HG03095 (cell line): ENCODE measurements at regions not wholly inside any gene's neighbourhood (a gene's known extent, or its start where the extent isn't known, plus 50 kb on each side); places are given as distances from the start of the nearest gene placed in this dataset.
"Not testable (repeated sequence)": the region's sequence is repeated elsewhere in the genome, so short reads cannot be mapped to it uniquely, and the experiment has no call there.

Source experiments
- ATAC-seq: cut with Tn5 transposase; IDR thresholded peaks from one replicate; pipeline ENCODE4 v1.9.1; 2021; ENCODE audit warnings: moderate library complexity; ENCODE audit not compliant: unreplicated experiment

GRCh38 chr4:164536814-164537213 lies 217.1 kb upstream of the SMIM31 start:
- ATAC-seq: no peak

- ATAC-seq: no peak
Observed at GRCh38 chr4:164538097-164538496, 215.8 kb upstream of the SMIM31 start.

GRCh38 chr4:164540987-164541386 lies 212.9 kb upstream of the SMIM31 start:
- no peak for ATAC-seq

- no peak for ATAC-seq
Observed at GRCh38 chr4:164542431-164542830, 211.5 kb upstream of the SMIM31 start.

- no peak for ATAC-seq
Observed at GRCh38 chr4:164550989-164551712, 202.8 kb upstream of the SMIM31 start.

- no peak for ATAC-seq
Observed at GRCh38 chr4:164551713-164552040, 202.3 kb upstream of the SMIM31 start.

GRCh38 chr4:164571593-164572390 lies 182.1 kb upstream of the SMIM31 start:
- ATAC-seq: no peak

- ATAC-seq: no peak
Observed at GRCh38 chr4:164572877-164573279, 181.1 kb upstream of the SMIM31 start.

- ATAC-seq: no peak
Observed at GRCh38 chr4:164575861-164576260, 178.1 kb upstream of the SMIM31 start.

GRCh38 chr4:164579270-164579942 lies 174.5 kb upstream of the SMIM31 start:
- no peak for ATAC-seq

- ATAC-seq: no peak
Observed at GRCh38 chr4:164591666-164592065, 162.3 kb upstream of the SMIM31 start.

- no peak for ATAC-seq
Observed at GRCh38 chr4:164595751-164596150, 158.2 kb upstream of the SMIM31 start.

- no peak for ATAC-seq
Observed at GRCh38 chr4:164596318-164596878, 157.5 kb upstream of the SMIM31 start.

GRCh38 chr4:164596927-164597326 lies 157.0 kb upstream of the SMIM31 start:
- no peak for ATAC-seq

- no peak for ATAC-seq
Observed at GRCh38 chr4:164601653-164602052, 152.3 kb upstream of the SMIM31 start.

- ATAC-seq: not testable (repeated sequence)
Observed at GRCh38 chr4:164605791-164606190, 148.1 kb upstream of the SMIM31 start.

- peak; percentile 99 for ATAC-seq
Observed at GRCh38 chr4:164606478-164606877, 147.5 kb upstream of the SMIM31 start.

GRCh38 chr4:164613256-164613655 lies 140.7 kb upstream of the SMIM31 start:
- no peak for ATAC-seq

- no peak for ATAC-seq
Observed at GRCh38 chr4:164613792-164614191, 140.1 kb upstream of the SMIM31 start.

GRCh38 chr4:164614329-164614728 lies 139.6 kb upstream of the SMIM31 start:
- no peak for ATAC-seq

GRCh38 chr4:164614999-164615398 lies 138.9 kb upstream of the SMIM31 start:
- no peak for ATAC-seq

GRCh38 chr4:164615964-164616363 lies 138.0 kb upstream of the SMIM31 start:
- no peak for ATAC-seq
